NCI-H345 treated with DMSO at 0.1 percent for 48 hours (cell line): ENCODE measurements at regions not wholly inside any gene's neighbourhood (a gene's known extent, or its start where the extent isn't known, plus 50 kb on each side); places are given as distances from the start of the nearest gene placed in this dataset.
A peak's percentile ranks its signal among the peaks of the same experiment; 100 is the strongest.
"Not testable (repeated sequence)": the region's sequence is repeated elsewhere in the genome, so short reads cannot be mapped to it uniquely, and the experiment has no call there.

Experiments
- DNase-seq: peaks from one replicate; lab custom pipeline; 2025; ENCODE audit not compliant: unreplicated experiment; lab: John Stamatoyannopoulos, UW

- DNase-seq: no peak
Observed at GRCh38 chr3:26763723-26764122, 141.2 kb downstream of the LRRC3B start.

- DNase-seq: no peak
Observed at GRCh38 chr3:26766031-26766430, 143.5 kb downstream of the LRRC3B start.

- no peak for DNase-seq
Observed at GRCh38 chr3:26768068-26768651, 145.6 kb downstream of the LRRC3B start.

DNA sequence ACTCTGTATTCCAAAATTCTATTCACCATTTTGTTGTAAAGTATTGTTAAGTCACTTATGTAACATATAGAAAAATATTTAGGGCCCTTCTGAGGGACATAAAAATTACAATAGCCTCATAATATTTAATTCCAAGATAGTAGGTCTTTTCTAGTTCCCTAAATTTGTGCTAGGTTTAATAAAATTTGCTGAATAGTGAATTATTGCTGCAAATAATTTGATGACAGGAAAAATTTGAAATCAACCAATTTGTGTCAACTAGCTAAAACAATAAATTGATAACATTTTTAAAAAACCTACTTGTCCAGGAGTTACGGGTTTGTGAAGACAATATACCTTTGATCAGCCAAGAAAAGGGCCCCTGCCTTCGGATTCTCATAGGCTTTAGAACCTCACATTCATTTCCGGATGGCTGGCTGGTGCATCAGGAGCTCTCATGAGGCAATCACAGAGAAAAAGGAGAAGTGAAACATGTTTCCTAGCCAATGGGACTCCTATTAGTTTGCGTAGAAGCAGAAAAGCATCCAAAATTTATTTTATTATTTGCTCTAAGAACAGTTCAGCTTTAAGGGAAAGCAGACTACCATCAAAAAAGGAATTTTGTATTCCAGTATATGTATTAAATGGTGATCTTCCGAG, 177.2 kb downstream of the LRRC3B start:
- no peak for DNase-seq

GRCh38 chr3:26807272-26807671, 184.7 kb downstream of the LRRC3B start:
- DNase-seq: no peak

- no peak for DNase-seq
Observed at GRCh38 chr3:26825454-26825853, 202.9 kb downstream of the LRRC3B start.

DNA sequence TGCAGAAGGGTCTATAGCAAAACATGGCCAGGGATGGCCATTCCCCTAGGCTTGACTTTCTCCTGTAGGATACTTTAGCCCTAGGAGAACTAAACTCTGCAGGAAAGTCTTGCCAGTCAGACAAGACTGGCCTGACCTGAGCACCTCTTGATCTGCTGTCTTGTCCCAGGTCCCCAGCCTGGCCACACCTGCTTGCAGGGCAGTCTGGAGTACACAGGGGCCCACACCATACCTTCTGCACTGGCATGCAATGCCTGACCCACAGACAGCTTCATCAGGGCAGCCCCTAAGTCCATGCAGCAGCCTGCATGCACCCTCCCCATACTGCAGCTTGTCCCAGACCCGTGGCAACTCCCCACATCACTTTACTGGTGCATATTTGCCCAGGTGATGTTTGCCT, 204.6 kb downstream of the LRRC3B start:
- no peak for DNase-seq

DNA sequence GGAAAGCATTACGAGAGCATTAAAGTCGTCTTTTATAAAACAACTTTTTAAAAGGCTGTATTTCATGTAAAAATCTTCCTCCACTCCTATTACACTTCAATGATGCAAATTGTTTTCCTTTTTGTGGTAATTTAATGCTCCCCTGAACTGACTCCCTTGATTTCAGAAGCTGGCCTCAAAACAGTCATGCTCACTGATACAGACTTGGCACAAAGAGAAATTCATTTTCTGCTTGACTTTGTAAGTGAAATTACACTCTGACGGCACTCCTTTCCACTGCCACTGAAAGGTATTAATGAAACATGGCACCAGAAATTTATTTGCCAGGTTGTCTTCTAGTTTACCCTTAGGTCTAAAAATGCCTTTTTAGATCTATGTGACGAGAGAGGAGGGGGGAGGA, 215.5 kb downstream of the LRRC3B start:
- DNase-seq: no peak

DNA sequence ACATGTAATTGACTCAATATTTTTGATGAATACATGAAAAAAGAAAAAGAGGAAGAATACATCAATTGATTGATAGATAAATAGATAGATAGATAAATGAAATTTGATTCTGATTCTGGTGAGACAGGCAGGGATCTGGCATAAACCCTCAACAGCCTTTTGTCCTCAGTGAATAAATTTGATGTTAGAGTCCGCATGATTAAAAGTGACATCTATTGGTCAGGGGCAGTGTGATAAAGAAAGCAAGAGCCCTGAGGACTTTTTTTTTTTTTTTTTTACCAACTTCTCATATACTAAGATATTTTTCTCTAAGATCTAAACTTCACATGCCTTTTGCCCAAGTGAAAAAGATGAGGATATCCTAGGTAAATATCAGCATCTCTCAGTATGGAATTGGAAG, 216.4 kb downstream of the LRRC3B start:
- DNase-seq: no peak

DNA sequence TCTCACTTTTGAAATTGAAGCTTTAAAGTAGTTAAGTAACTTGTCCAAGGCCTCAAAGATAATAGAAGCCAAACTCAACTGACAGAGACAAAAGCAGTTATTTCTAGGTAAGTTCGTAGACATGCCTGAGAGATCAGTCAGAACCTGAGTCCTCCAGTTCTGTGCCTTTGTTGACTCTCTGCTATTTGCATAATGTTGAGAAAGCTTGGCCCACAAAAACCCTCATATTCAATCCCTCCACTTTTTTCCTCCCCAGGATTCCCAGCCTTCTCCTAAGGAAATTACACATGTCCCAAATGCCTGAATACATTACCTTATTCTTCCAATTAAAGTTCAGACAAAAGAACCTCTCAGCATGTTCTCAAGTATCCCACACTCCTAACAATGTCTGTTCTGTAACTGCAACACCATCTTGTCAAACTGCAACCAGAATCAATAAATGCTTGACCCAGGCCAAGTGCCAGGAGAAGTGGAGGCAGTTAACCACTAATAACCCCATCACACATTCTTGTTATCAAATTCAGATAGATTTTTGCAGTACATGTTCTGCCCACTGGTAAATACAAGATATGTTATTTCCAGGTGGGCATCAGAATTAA, 217.8 kb downstream of the LRRC3B start:
- no peak for DNase-seq

DNA sequence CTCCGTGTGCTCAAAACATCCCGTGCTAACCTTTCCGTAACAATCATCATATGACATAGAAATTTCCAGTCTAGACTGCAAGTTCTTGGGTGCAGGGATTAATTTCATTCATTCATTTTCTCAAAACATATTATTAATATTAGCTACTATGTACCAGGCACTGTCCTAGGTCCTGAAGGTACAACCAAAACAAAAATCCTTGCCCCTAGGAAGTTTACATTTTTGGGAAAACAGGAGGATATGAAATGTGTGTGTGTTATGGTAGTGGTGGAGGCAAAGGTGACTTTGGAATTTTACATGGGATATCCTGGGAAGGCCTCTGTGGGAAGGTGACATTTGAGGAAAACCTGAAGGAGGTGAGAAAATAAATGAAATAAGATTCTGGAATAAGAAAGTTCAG, 222.6 kb downstream of the LRRC3B start:
- DNase-seq: no peak

GRCh38 chr3:26847680-26848079, 225.1 kb downstream of the LRRC3B start:
- no peak for DNase-seq

GRCh38 chr3:26894443-26894842, 271.9 kb downstream of the LRRC3B start:
- no peak for DNase-seq

DNA sequence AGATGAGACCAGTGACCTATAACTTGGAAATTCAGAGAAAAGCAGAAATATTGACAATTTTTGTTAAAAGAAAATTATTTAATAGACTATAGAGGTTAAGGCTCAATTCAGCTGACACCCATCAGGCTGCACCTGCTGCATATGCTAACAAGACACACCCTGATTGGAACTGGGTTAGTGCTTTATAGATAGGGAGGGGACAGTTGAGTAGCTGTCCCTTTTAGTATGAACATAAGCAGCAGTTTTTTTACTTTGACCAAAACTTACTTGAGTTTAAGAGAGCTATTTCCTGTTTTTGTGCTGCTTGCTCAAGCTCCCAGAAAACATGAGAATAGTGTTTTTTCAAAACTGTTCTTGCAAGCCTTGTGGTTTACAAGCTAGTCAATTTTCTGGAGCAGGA, 292.6 kb downstream of the LRRC3B start:
- no peak for DNase-seq

- peak; percentile 20 for DNase-seq
Observed at GRCh38 chr3:26920646-26921478, 298.3 kb downstream of the LRRC3B start.

DNA sequence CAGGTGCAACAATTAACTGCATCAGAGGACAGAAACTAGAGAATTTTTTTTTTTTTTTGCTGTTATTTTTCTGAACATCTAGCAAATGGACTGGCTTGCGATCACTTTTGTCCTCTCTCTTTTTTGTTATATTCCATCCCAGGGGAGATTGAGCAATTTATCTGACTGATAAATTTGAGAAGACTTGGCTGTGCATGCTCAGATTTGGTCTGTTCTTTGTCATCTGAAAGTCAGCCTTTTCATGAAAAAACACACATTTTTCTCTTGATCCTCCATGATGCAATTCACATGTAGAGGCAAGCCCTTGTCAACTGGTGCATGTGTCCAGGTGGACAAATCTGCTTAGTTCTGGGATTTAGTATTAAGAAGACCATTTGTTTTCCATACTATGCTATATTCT, 309.3 kb downstream of the LRRC3B start:
- no peak for DNase-seq

- no peak for DNase-seq
Observed at GRCh38 chr3:26932752-26933151, 310.2 kb downstream of the LRRC3B start.

DNA sequence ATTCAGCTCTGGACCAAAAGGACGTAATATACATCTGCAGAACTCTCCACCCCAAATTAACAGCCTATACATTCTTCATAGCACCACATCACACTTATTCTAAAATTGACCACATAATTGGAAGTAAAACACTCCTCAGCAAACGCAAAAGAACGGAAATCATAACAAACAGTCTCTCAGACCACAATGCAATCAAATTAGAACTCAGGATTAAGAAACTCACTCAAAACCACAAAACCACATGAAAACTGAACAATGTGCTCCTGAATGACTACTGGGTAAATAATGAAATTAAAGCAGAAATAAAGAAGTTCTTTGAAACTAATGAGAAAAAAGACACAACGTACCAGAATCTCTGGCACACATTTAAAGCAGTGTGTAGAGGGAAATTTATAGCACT, 322.9 kb downstream of the LRRC3B start:
- not testable (repeated sequence) for DNase-seq

DNA sequence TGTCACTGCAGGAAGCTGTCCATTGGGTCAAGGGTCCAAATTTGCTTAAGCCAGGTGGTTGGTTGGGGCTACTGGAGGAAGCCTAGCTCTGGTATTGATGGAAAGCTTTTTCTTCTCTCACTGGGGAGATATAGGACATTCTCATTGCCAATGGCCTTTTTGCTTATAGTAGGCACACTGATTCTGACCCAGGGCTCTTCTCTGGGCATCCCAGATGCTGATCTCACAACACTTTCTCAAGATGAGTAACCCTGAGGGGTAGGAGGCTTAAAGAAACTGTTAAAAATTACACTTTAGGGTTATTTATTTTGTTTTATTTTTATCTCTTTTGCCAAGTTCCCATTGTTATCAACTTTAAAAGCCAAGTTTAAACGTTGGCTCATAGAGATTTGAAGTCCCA, 337.8 kb downstream of the LRRC3B start:
- DNase-seq: no peak

GRCh38 chr3:26962492-26963360, 340.2 kb downstream of the LRRC3B start:
- no peak for DNase-seq

DNA sequence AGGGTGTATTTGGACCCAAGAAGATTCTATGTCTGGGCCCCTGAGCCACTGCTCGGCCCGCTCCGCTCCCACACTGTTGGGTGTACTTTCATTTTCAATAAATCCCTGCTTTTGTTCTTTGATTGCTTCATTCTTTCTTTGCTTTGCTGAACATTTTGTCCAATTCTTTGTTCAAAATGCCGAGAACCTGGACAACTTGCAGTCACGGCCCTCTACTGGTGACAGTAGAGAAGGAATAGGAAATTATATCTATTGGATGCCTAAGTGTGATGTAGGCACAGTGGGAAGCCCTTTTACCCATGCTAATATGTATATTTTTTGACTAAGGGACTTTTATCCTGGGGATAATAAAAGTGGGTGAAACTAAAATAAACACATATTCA, 340.8 kb downstream of the LRRC3B start:
- DNase-seq: no peak
